ENCODE measurements at regions not wholly inside any gene's neighbourhood (a gene's known extent, or its start where the extent isn't known, plus 50 kb on each side); places are given as distances from the start of the nearest gene placed in this dataset.
A peak's percentile ranks its signal among the peaks of the same experiment; 100 is the strongest.

GRCh38 chr5:148708854-148709253, 54.5 kb upstream of the HTR4 start:
- DNase-seq (ENCODE audit: low read depth): no peak

DNA sequence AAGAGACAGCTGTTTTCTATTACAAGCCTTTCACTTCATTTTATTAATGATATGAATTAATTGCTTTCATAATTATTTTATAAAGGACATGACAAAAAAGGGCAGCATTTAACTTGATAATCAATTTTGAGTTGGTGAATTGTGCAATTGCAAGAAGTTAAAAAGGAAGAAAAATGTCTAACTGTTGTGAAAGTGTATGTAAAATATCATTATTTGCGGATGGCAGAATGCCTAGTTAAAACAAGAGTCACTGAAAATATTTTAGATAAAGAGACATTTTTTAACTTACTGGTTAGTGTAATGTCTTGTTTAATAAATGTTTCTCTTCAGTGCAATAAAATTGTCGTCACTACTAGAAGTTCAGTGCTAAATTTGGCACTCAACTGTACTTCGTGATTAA, 57.6 kb upstream of the HTR4 start:
- DNase-seq (ENCODE audit: low read depth): no peak

- no peak for DNase-seq (ENCODE audit: low read depth)
Observed at GRCh38 chr5:148713735-148714508, 59.6 kb upstream of the HTR4 start.

GRCh38 chr5:148716716-148717115, 62.4 kb upstream of the HTR4 start:
- DNase-seq (ENCODE audit: low read depth): no peak

DNA sequence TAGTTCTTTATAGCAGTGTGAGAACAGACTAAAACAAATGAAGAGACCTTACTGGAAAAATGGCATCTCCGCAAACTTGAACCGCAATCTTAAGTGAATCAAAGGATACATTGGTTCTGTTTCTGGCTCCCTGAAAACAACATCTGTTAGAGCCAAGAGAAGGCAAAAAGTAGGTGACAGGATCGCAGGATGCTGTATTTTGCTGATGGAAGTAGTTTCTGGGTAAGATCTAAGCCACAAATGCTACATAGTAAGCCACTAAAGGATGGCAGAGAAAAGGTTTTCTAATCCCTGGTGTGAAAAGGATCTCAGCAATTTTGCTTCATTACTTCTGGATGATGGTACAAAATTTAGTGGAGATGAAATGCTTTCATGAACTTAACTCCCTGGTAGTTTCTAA, 63.3 kb upstream of the HTR4 start:
- no peak for DNase-seq (ENCODE audit: low read depth)

GRCh38 chr5:148719605-148720004, 65.3 kb upstream of the HTR4 start:
- DNase-seq (ENCODE audit: low read depth): no peak

DNA sequence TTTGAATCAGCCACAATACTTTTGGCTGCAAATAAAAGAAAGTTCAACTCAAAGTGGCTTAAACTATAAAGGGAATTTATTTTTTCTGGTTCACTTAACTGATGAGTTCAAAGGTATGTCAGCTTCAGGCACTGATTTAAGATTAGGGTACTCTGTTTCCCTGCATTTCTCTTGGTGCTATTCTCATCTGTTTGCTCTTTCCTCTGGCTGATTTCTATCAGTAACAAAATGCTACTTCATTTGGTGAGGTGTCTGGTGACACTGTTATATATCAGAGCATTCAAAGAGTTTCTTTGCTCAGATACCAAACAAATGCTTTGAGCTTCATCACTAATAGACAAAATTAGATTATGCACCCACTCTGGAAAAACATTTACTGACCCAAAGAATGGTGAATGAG, 65.9 kb upstream of the HTR4 start:
- DNase-seq (ENCODE audit: low read depth): no peak

DNA sequence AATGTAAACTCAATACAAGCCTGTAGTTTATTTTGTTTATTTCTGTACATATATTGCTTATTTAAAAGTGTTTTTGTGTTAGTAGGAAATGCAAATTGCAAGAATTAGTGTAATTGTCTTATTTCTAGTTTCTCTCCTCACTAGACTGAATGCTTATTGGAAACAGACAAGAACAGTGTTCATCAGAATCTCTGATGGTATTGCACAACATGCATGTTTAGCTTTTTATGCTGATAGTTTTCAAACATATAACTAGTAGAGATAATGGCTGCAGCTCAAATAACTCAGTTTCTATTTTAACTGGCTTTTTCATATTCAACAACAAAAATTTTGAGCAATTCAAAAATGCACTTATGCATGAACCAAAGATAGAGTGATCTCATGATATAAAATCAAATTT, 68.8 kb upstream of the HTR4 start:
- no peak for DNase-seq (ENCODE audit: low read depth)

DNA sequence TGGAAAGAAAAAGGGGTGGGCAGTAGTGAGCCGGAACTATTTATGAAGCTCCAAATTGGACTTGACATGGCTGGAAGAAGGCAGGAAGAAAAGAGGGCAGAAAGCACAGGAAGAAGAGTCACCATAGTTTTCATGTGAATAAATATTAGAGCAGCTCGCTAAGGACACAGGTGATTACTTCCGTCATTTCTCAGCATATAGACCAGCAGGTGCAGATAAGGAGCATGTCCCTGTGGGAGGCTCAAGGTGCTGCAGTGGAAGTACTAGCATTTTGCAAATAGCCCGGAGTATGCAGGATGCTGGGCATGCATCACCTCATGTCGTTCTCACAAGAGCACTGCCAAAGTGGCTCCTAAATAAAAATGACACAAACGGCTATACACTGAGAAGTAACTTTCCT, 71.3 kb upstream of the HTR4 start:
- no peak for DNase-seq (ENCODE audit: low read depth)

DNA sequence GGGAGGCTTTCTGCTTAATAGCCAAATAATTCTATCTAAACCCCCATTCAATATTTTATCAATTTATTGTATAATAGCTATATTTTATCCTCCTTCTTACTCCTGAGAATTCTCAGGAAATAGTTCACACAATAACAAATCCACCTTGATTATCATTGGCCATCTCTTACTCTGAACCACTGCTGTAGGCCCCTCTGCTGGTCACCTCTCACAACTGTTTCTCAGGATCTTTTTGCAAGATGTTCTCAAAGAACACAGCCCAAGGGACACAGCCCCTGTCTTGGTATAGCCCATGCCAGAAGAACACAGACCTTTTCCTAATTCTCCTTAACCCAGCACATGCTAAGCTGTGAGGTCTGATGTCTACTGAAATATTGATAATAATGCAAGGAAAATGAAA, 74.9 kb upstream of the HTR4 start:
- DNase-seq (ENCODE audit: low read depth): no peak

- no peak for DNase-seq (ENCODE audit: low read depth)
Observed at GRCh38 chr5:148730270-148730669, 75.9 kb upstream of the HTR4 start.

- DNase-seq (ENCODE audit: low read depth): peak; percentile 62
Observed at GRCh38 chr5:148730942-148731898, 76.9 kb upstream of the HTR4 start.

DNA sequence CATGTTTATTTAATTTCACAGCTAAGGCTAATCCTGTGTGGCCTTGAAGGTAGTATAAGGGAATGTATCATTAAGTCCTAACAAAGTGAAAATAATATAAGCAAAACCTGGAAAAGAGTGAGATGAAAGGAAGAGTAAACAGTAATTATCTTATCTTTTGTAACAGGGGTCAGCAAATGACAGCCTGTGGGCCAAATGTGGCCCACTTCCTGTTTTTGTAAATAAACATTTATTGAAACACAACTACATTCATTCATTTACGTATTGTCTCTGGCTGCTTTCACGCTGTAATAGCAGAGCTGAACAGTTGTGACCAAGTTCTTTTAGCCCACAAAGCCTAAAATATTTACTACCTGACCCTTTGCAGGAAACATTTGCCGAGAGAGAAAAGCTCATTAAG, 78.4 kb upstream of the HTR4 start:
- no peak for DNase-seq (ENCODE audit: low read depth)

- DNase-seq (ENCODE audit: low read depth): peak; percentile 48
Observed at GRCh38 chr5:148733601-148734438, 79.5 kb upstream of the HTR4 start.

DNA sequence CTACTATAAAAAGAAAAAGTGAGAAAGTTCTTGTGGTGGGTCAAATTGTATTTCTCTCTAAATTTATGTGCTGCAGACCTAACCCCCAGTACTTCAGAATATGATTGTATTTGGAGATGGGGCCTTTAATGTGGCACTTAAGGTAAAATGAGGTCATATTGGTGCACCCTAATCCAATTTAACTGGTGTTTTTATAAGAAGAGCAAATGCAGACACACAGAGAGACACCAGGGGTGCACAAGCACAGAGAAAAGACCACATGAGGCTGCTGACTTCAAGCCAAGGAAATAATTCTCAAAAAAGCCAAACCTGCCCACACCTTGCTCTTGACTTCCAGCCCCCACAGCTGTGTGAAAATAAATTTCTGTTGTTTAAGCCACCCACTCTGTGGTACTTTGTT, 80.2 kb upstream of the HTR4 start:
- no peak for DNase-seq (ENCODE audit: low read depth)

DNA sequence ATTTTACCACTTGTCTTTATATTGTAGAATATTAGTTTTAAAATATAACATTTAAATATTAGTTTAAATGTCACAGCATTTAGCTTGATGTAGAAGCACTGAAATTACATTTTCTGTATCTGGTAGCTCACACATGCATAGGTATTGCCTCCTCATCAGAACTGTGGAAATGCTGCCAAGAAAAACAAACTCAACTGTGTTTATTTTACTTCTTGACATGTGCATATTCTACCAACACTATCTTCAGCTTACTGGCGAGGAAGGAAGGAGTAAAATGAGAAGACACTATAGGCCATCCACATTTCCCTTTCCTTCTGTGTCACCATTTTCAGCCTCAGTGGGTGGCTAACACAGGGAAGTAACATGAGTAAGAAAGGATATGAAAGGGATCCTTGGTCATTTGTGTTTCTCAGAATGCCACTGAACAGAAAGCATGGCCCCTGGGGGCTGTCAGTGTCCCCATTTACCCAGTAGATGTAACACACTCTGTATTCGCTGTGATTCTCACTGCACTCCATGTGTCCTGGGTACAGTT, 81.0 kb upstream of the HTR4 start:
- no peak for DNase-seq (ENCODE audit: low read depth)

GRCh38 chr5:148739023-148739422, 84.7 kb upstream of the HTR4 start:
- no peak for DNase-seq (ENCODE audit: low read depth)

DNA sequence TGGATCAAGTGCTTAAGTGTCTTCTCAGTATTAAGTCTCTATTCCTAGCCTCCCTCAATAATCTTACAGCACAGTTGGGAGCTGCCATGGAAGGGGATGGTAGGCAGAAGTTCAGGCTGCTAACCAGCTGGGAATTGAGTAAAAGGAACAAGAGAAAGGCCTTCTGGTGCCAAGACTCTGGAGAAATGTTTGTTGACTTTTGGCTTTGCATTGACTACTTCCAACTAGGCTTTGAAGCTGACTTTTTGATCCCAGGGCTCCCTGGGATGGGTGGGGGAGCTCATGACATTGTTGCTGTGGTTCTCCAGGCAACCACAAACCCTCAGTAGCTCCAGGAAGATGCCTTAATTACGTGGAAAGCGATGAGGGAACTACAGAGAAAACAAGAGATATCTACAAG, 85.2 kb upstream of the HTR4 start:
- no peak for DNase-seq (ENCODE audit: low read depth)

GRCh38 chr5:148740079-148740858, 85.9 kb upstream of the HTR4 start:
- no peak for DNase-seq (ENCODE audit: low read depth)

GRCh38 chr5:148740966-148741742, 85.3 kb upstream of the ADRB2 start:
- DNase-seq (ENCODE audit: low read depth): peak; percentile 44

All from forelimb muscle (tissue), 1 donor.